NCI-H345 treated with DMSO at 0.1 percent for 48 hours (cell line): ENCODE measurements at regions not wholly inside any gene's neighbourhood (a gene's known extent, or its start where the extent isn't known, plus 50 kb on each side); places are given as distances from the start of the nearest gene placed in this dataset.
"Not testable (repeated sequence)": the region's sequence is repeated elsewhere in the genome, so short reads cannot be mapped to it uniquely, and the experiment has no call there.

Source experiments
- DNase-seq: peaks from one replicate; lab custom pipeline; 2025; ENCODE audit not compliant: unreplicated experiment; lab: John Stamatoyannopoulos, UW

- DNase-seq = no peak
Measured at GRCh38 chr17:33560165-33560564, 267.1 kb upstream of the ASIC2 start.

- no peak for DNase-seq
Measured at GRCh38 chr17:33560871-33561270, 267.8 kb upstream of the ASIC2 start.

- DNase-seq = no peak
Measured at GRCh38 chr17:33561569-33562334, 268.7 kb upstream of the ASIC2 start.

DNA sequence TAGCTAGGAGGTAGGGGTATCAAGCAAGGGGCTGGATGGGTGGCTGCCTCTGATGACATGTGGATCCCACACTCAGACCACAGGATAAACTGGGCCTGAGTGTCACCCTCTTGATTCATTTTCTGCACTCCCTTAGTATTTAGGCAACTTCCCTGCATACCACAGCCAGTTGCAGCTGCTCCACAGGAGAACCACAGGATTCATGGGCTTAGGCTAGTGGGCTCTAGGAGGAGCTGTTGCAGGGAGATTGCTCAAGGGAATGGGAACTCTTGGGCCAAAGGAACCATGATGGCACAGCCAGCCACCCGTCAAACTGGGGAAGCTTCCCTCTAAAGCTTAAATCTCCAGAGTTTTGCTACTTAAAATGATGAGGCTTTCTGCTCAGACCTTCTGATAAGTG, 269.7 kb upstream of the ASIC2 start:
- no peak for DNase-seq

- DNase-seq = no peak
Measured at GRCh38 chr17:33564146-33564545, 271.1 kb upstream of the ASIC2 start.

GRCh38 chr17:33567223-33567622, 274.1 kb upstream of the ASIC2 start:
- no peak for DNase-seq

DNA sequence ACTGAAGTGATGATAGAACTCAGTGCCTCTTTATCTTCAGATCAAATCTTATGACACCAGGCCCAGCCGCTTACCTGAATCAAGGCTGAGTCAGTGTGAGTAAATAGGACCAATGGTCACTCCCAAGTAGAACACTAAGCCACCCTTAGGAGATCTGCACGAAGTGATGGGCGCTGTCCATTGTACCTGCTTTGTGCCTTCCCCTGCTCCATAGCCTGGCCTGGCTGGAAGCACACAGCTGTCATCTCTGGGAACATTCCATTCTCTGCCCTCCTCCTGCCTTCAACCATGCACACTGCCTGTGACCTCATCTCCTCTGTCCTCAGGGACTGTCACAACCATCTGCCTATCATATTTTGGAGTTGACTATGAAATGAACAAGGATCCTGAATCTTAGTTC, 279.5 kb upstream of the ASIC2 start:
- no peak for DNase-seq

DNA sequence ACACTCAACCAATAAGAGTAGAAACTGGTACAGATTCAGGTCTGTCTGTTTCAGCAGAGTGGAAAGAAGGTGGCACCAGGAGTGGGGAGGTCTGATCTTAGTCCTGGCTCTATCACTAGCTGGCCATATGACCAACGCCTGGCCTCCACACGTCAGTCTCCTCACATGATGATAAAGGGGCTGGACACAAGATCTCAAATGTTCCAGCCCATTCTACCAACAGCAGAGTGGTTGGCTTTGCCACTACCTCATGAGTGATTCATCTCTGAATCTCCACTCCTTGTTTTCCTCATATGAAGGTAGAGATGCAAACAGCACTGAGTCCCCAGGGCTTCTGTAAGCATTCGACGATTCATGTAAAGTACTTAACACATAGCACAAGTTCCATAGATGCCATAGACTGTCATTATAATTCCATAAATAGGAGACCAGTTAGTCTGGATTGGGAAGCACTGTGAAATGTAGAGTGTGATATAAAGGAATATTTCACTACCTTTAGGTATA, 281.9 kb upstream of the ASIC2 start:
- DNase-seq = no peak

DNA sequence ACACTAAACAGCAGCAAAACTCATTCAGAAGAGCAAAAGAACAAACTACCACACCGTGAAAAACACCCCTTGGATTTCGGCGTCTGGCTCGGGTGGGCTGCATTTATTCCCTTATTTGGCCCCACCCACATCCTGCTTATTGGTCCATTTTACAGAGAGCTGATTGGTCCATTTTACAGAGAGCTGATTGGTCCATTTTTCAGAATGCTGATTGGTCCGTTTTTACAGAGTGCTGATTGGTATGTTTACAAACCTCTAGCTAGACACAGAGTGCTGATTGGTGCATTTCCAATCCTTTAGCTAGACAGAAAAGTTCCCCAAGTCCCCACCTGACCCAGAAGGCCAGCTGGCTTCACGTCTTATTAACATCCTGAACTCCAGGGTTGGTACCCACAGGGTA, 286.6 kb upstream of the ASIC2 start:
- DNase-seq = not testable (repeated sequence)

DNA sequence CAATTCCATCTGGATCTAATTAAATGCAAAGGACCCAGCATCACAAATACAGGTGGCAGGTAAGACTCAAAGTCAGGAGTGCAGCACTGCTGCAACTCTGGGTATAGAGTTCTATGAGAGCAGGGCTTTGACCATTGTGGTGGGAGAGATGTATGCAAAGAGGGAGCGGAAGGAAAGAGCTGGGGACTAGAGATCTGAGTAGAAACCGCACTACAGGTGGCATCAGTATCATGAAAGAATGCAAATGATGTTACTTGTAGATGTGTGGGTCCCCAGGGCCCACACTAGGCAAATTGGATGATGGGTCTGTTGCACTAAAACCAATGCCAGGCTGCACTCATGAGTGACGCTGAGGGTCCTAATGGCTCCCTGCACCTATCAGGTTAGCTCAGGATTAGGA, 287.1 kb upstream of the ASIC2 start:
- no peak for DNase-seq

DNA sequence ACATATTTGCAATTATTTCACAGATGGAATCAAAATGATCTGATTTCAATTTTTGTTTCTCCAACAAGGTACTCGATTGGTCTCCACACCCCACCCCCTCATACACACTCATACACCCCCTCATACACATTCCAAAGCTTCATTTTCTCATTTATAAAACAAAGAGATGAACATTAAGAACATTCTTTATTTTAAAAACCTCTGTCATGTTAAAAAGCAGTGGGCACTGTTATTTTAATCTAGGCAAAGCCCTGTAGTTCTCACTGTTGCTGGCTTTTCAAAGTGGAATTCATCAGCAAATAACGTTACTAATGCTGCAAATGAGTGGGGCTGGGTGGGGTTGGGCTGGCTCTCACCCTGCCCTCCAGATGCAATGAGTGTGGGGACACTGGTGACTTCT, 289.6 kb upstream of the ASIC2 start:
- no peak for DNase-seq

GRCh38 chr17:33583518-33584417, 290.7 kb upstream of the ASIC2 start:
- no peak for DNase-seq

GRCh38 chr17:33593991-33594390, 300.9 kb upstream of the ASIC2 start:
- DNase-seq = no peak

- no peak for DNase-seq
Measured at GRCh38 chr17:33595828-33596227, 302.7 kb upstream of the ASIC2 start.

DNA sequence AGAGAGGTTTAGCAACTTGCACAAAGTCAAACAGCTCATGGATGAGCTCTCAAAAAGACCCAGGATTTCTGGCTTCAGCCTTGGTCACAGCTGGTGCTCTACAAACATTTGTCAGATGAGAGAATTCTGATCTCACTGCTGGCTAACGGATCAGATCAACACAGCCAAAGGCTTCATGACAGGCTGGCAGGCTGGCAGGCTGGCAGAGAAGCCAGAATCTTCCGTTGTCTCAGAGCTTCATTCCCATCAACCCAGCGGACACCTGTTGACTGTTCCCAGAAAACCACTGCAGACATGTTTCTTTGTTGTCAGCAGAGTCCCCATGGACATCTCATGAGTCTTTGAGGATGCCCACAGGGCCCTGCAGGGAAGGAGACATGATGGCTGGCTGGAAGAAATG, 303.8 kb upstream of the ASIC2 start:
- no peak for DNase-seq

DNA sequence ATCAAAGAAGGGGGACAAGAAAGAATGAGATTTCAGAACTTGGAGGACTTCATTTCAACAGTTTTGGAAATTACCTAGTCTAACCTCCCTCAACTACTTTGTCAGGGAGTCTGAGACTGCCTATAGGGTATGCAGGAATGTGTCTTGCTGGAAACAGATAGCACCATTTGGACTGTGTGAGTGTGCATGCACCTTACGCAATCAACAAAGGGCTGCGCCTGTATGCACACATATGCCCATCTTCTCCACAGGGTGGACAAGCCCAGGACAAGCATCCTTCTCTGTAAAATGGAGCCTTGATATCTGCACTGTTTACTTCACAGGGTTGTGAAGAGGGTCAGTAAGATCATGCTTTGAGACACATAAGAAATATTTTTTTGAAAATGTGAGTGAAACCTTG, 305.7 kb upstream of the ASIC2 start:
- no peak for DNase-seq

GRCh38 chr17:33602981-33603380, 309.9 kb upstream of the ASIC2 start:
- DNase-seq = no peak

GRCh38 chr17:33603789-33604188, 310.7 kb upstream of the ASIC2 start:
- no peak for DNase-seq

GRCh38 chr17:33611532-33611931, 318.4 kb upstream of the ASIC2 start:
- no peak for DNase-seq

GRCh38 chr17:33615861-33616260, 322.8 kb upstream of the ASIC2 start:
- no peak for DNase-seq

GRCh38 chr17:33623841-33624240, 330.7 kb upstream of the ASIC2 start:
- no peak for DNase-seq
